ENCODE measurements at regions not wholly inside any gene's neighbourhood (a gene's known extent, or its start where the extent isn't known, plus 50 kb on each side); places are given as distances from the start of the nearest gene placed in this dataset.

DNA sequence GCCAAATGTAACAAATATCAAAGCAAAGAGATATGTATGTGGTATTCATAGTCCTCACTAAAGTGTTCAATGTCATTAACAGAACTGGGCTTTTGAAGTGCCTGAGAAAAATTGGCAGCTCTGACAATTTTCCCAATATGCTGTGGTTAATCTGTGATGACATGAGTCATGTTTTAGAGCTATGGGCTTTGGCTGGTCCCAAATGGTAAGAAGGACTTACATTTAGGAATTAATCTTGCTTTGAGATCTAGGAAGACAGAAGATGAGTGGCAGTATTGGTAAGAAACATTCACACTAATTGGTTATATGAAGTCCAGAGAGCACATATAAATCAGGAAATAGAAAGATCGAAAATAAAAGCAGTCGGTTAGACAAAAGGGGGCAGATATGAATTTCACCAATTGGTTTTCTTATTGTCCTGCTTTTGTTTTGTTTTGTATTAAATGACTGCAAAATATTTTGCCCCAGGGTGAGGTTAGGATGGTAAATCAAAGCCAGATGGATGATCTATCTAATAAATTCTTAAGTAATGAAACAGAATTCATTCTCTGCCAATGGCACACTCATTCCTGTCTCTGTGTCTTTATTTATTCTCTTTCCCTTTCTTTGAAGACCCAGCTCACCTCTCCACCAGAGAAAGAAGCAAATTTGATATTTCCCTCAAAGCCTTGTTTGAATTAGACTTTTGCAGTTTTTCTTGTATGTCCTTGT, 993.1 kb downstream of the RPA4 start:
- H4K20me1 ChIP-seq (ENCODE audit: insufficient read depth, low read length) = no peaks in the 10 kb centered on the region
- BruUV-seq (replicated peaks) = no TSS peak
- intact Hi-C loops (cut with micrococcal nuclease; ENCODE audit: unreplicated experiment) = no loop called here

DNA sequence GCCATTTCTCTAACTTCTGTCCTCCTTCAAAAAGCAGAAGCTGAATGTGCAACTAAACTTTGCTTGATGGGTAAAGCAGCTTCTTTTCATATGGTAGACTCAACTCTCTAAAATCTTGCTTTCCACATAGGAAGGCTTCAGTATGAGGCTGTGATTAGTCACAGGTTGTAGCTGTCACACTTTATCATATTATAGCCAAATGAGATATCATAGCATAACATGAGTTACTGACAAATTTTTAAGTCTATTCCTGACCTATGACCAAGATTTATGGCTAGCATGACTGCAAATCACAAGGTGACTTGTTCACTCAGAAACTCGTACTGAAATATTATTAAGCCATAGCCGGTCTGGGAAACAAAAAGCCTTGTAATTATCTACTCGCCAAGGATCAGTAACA, 998.6 kb downstream of the RPA4 start:
- ChIA-PET CTCF (ENCODE audit: unreplicated experiment) (no interaction called here), POLR2A (no interaction called here)
- H3K79me2 ChIP-seq (ENCODE audit: insufficient read depth, low read depth, low read length) = no peaks in the 10 kb centered on the region
- no peak for DNase-seq (ENCODE audit: low spot score)
- no peaks in the 10 kb centered on the region for H3K4me1 ChIP-seq (ENCODE audit: insufficient read depth, low read length, poor library complexity, severe bottlenecking)
- no peak overlapping the region for H3K27ac ChIP-seq (ENCODE audit: low read depth, low read length, poor library complexity, severe bottlenecking)
- intact Hi-C loops (cut with micrococcal nuclease; ENCODE audit: unreplicated experiment) = no loop called here
- H3K36me3 ChIP-seq (ENCODE audit: insufficient read depth, low read length) = no peaks in the 10 kb centered on the region
- no TSS peak for BruUV-seq (replicated peaks)
- no peak overlapping the region for H3K4me2 ChIP-seq (ENCODE audit: low read length)
- H2AFZ ChIP-seq (ENCODE audit: low read length) = no peak overlapping the region
- no peak overlapping the region for H3K4me3 ChIP-seq (ENCODE audit: low read depth, low read length, poor library complexity, severe bottlenecking)
- no peak for TF ChIP-seq EZH2phosphoT487 (IDR thresholded peaks at IDR 0.05; ENCODE audit: borderline replicate concordance, low read depth, low read length)
- TF ChIP-seq, protein P1, sequence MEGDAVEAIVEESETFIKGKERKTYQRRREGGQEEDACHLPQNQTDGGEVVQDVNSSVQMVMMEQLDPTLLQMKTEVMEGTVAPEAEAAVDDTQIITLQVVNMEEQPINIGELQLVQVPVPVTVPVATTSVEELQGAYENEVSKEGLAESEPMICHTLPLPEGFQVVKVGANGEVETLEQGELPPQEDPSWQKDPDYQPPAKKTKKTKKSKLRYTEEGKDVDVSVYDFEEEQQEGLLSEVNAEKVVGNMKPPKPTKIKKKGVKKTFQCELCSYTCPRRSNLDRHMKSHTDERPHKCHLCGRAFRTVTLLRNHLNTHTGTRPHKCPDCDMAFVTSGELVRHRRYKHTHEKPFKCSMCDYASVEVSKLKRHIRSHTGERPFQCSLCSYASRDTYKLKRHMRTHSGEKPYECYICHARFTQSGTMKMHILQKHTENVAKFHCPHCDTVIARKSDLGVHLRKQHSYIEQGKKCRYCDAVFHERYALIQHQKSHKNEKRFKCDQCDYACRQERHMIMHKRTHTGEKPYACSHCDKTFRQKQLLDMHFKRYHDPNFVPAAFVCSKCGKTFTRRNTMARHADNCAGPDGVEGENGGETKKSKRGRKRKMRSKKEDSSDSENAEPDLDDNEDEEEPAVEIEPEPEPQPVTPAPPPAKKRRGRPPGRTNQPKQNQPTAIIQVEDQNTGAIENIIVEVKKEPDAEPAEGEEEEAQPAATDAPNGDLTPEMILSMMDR (conservative IDR thresholded peaks at IDR 0.05; ENCODE audit: low read length) = no peak
- no peaks in the 10 kb centered on the region for H4K20me1 ChIP-seq (ENCODE audit: insufficient read depth, low read length)
- no peaks in the 10 kb centered on the region for H3K9me3 ChIP-seq (ENCODE audit: low read length)
- no peaks in the 10 kb centered on the region for H3K9me2 ChIP-seq (ENCODE audit: insufficient read depth, low read length)

More for the DNA sequence above, 993.1 kb downstream of the RPA4 start:
- ChIA-PET POLR2A (no interaction called here), CTCF (ENCODE audit: unreplicated experiment) (no interaction called here)
- H2AFZ ChIP-seq (ENCODE audit: low read length) = no peak overlapping the region
- no peaks in the 10 kb centered on the region for H3K79me2 ChIP-seq (ENCODE audit: insufficient read depth, low read depth, low read length)
- H3K4me3 ChIP-seq (ENCODE audit: low read depth, low read length, poor library complexity, severe bottlenecking) = no peak overlapping the region
- H3K36me3 ChIP-seq (ENCODE audit: insufficient read depth, low read length) = no peaks in the 10 kb centered on the region
- no peaks in the 10 kb centered on the region for H3K9me3 ChIP-seq (ENCODE audit: low read length)
- H3K4me1 ChIP-seq (ENCODE audit: insufficient read depth, low read length, poor library complexity, severe bottlenecking) = no peaks in the 10 kb centered on the region
- H3K4me2 ChIP-seq (ENCODE audit: low read length) = no peak overlapping the region
- TF ChIP-seq, protein P1 (conservative IDR thresholded peaks at IDR 0.05; ENCODE audit: low read length) = no peak
- TF ChIP-seq EZH2phosphoT487 (IDR thresholded peaks at IDR 0.05; ENCODE audit: borderline replicate concordance, low read depth, low read length) = no peak
- no peak overlapping the region for H3K27ac ChIP-seq (ENCODE audit: low read depth, low read length, poor library complexity, severe bottlenecking)
- no peaks in the 10 kb centered on the region for H3K9me2 ChIP-seq (ENCODE audit: insufficient read depth, low read length)
- DNase-seq (ENCODE audit: low spot score) = no peak

DNA sequence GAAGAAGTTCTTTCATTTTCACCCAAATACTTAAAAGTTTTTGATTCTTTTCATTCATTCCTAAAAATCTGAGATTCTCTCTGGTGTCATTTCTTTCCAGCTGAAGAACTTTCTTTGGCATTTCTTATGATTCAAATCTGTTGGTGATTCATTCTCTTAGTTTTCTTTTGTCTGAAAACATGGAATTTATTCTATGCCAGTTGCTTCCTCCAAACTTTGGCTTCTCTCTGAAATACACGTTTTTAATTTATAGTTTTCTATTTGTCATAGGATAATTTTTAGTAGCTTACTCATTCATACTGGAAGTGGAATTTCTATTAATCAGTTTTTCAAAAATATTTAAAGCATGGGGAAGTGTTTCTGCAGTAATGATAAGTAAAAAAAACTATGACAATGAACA, 1012.0 kb downstream of the RPA4 start:
- no peaks in the 10 kb centered on the region for H3K4me1 ChIP-seq (ENCODE audit: insufficient read depth, low read length, poor library complexity, severe bottlenecking)
- H3K9me2 ChIP-seq (ENCODE audit: insufficient read depth, low read length) = no peaks in the 10 kb centered on the region
- DNase-seq (ENCODE audit: low spot score) = no peak
- H4K20me1 ChIP-seq (ENCODE audit: insufficient read depth, low read length) = no peaks in the 10 kb centered on the region
- no peak overlapping the region for H2AFZ ChIP-seq (ENCODE audit: low read length)
- no peaks in the 10 kb centered on the region for H3K9me3 ChIP-seq (ENCODE audit: low read length)
- H3K36me3 ChIP-seq (ENCODE audit: insufficient read depth, low read length) = no peaks in the 10 kb centered on the region
- ChIA-PET CTCF (ENCODE audit: unreplicated experiment) (no interaction called here), POLR2A (no interaction called here)
- no TSS peak for BruUV-seq (replicated peaks)
- intact Hi-C loops (cut with micrococcal nuclease; ENCODE audit: unreplicated experiment) = no loop called here
- H3K4me2 ChIP-seq (ENCODE audit: low read length) = no peak overlapping the region
- no peak overlapping the region for H3K4me3 ChIP-seq (ENCODE audit: low read depth, low read length, poor library complexity, severe bottlenecking)
- TF ChIP-seq EZH2phosphoT487 (IDR thresholded peaks at IDR 0.05; ENCODE audit: borderline replicate concordance, low read depth, low read length) = no peak
- TF ChIP-seq, protein P1 (conservative IDR thresholded peaks at IDR 0.05; ENCODE audit: low read length) = no peak
- no peaks in the 10 kb centered on the region for H3K79me2 ChIP-seq (ENCODE audit: insufficient read depth, low read depth, low read length)
- no peak overlapping the region for H3K27ac ChIP-seq (ENCODE audit: low read depth, low read length, poor library complexity, severe bottlenecking)
